ENCODE measurements at regions not wholly inside any gene's neighbourhood (a gene's known extent, or its start where the extent isn't known, plus 50 kb on each side); places are given as distances from the start of the nearest gene placed in this dataset.

DNA sequence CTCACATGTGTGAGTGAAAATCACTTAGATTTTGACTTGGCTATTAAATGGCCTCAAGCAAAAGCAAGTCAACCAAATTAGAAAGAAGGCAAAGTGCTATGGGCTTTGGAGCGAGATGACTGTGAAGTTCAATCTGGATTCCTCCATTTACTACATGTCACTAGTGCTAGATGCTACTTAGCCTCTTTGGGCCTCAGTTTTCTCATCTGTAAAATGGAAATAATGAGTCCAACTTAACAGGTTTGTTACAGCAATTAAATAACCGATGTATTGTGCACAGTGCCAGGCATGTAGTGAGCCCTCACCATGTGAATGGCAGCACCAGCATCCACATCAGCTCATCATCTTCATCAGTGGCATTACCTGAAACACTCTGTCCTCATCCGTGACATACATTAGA lies 376.3 kb downstream of the MTX2 start:
- no peak overlapping the region for H3K4me3 ChIP-seq
- H3K9ac ChIP-seq = no peak overlapping the region
- H3K36me3 ChIP-seq = no peaks in the 10 kb centered on the region
- peaks cover 0 to 20% (median 7%) of the 10 kb centered on the region in 11 experiments; a peak in 9 of 22 replicates for H3K27me3 ChIP-seq
- no peaks in the 10 kb centered on the region for H4K20me1 ChIP-seq
- no peak for TF ChIP-seq Cebpa-rat (IDR thresholded peaks at IDR 0.05)
- H3K9me3 ChIP-seq (replicated peaks in 1 of 11) = no peaks in the 10 kb centered on the region
- H3K27ac ChIP-seq = no peak overlapping the region
- no peak overlapping the region for H3K4me2 ChIP-seq
- peaks cover 0 to 6% (median 4%) of the 10 kb centered on the region in 10 experiments; a peak in 5 of 20 replicates for H3K4me1 ChIP-seq

DNA sequence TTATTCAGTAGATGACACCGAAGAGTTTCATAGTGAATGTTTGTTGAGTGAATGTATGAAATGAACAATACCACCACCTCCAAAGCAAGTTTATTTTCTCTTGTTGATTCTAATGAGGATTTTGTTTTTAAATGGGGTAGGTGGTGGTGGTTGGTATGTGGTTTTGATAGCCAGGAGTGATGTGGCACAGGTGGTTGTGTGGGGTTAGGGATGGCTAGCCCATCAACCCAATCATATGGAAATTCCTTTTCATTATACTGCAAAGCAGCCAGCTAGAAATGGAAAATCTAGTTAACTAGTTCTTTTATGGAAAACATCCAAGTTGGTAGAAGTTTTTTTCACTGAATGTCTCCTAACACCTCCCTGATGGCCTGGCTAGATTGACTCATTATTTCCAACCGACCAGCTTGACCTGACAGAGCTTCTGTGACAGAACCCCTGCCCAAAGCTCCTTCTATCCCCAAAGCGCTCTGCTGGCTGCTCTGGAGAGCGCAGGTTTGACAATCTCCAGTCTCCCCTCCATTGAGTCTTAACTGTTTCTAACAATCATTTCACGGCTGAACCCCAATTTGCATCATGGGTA lies 376.9 kb downstream of the MTX2 start:
- Histone ChIP-seq H3K9me3 (replicated peaks in 1 of 11) (no peaks in the 10 kb centered on the region), H3K27ac (no peak overlapping the region), H4K20me1 (no peaks in the 10 kb centered on the region), H3K9ac (no peak overlapping the region), H3K4me3 (no peak overlapping the region), H3K36me3 (no peaks in the 10 kb centered on the region), H3K4me2 (no peak overlapping the region), H3K4me1 (peaks cover 0 to 6% (median 4%) of the 10 kb centered on the region in 10 experiments; a peak in 5 of 20 replicates), H3K27me3 (peaks cover 0 to 16% (median 7%) of the 10 kb centered on the region in 11 experiments; a peak in 7 of 22 replicates)
- TF ChIP-seq Cebpa-rat (IDR thresholded peaks at IDR 0.05) = no peak

DNA sequence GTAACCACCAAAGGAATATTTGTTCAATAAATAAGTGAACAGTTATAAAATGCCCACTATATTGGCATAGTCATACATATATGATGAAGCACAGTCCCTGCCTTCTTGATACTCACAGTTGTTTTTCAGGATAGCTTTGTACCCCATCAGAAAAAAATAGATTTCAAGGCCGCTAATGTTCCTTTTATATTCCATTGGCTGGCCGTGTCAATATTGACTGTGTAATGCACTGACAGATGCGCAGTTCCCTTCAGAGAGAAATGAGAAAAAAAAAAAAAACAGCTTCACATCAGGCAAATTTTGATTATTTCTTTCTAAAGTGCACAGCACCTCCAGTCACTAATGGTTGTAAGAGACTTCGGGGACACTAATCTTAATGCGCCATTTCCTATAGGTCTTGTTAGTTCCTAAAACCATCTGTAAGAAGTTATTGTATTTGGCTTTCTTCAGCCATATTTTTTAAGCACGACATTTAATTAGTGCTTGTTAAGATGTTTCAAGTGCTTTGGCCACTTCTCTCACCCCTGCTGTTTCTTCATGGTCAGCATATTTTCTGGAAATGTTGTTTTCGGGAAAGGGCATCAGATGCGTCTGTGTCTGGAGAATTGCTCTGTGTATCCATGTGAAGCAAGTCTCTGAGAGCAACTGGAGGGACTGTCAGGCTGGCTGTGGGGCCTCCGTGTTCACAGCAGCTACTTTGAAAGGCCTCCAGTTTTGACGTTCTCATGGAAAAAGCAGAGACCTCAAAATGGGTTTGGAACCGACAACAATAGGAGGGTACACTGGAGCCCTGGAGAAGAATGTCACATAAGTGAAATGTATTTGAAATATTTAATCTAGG lies 378.3 kb downstream of the MTX2 start:
- H3K9me3 ChIP-seq (replicated peaks in 1 of 11) = no peaks in the 10 kb centered on the region
- no peak overlapping the region for H3K4me2 ChIP-seq
- H3K27ac ChIP-seq = no peak overlapping the region
- no peaks in the 10 kb centered on the region for H4K20me1 ChIP-seq
- no peak for TF ChIP-seq Cebpa-rat (IDR thresholded peaks at IDR 0.05)
- peaks cover 0 to 6% (median 4%) of the 10 kb centered on the region in 10 experiments; a peak in 5 of 20 replicates for H3K4me1 ChIP-seq
- H3K27me3 ChIP-seq = peaks cover 0 to 16% (median 7%) of the 10 kb centered on the region in 11 experiments; a peak in 7 of 22 replicates
- H3K9ac ChIP-seq = no peak overlapping the region
- H3K36me3 ChIP-seq = no peaks in the 10 kb centered on the region
- no peak overlapping the region for H3K4me3 ChIP-seq

DNA sequence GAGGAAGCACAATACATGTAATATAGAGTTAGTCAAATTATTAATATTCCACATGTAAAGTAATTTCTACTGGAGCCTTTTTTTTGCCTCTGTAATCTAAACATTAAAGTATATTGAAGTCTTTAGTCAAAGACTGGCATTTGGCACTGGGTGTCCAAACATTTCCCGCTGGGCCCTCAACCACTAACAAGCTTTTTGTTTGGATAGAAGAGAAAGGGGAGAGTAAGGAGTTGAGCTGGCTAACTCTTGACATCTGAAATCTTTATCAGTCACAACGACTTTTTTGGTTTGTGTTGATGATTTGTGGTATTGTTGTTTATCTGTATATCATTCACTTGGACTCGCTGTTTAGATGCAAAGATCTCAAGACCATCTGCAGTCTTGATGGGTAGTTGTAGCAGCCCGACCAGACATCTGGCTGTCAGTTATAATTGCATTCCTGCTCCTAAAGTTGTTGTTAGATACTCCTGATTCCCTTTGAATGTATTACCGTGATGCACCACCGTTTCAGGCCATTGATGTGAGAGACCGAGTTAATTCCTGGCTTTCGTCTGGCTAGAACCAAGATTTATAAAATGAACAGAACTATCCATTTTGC lies 379.6 kb downstream of the MTX2 start:
- Histone ChIP-seq H3K9ac (no peak overlapping the region), H3K27me3 (peaks cover 0 to 6% (median 3%) of the 10 kb centered on the region in 11 experiments; a peak in 6 of 22 replicates), H3K27ac (no peak overlapping the region), H3K4me3 (no peak overlapping the region), H4K20me1 (no peaks in the 10 kb centered on the region), H3K4me2 (no peak overlapping the region), H3K36me3 (no peaks in the 10 kb centered on the region), H3K4me1 (peaks cover 0 to 2% (median under 1%) of the 10 kb centered on the region in 10 experiments; a peak in 5 of 20 replicates), H3K9me3 (replicated peaks in 1 of 11) (no peaks in the 10 kb centered on the region)
- no peak for TF ChIP-seq Cebpa-rat (IDR thresholded peaks at IDR 0.05)

DNA sequence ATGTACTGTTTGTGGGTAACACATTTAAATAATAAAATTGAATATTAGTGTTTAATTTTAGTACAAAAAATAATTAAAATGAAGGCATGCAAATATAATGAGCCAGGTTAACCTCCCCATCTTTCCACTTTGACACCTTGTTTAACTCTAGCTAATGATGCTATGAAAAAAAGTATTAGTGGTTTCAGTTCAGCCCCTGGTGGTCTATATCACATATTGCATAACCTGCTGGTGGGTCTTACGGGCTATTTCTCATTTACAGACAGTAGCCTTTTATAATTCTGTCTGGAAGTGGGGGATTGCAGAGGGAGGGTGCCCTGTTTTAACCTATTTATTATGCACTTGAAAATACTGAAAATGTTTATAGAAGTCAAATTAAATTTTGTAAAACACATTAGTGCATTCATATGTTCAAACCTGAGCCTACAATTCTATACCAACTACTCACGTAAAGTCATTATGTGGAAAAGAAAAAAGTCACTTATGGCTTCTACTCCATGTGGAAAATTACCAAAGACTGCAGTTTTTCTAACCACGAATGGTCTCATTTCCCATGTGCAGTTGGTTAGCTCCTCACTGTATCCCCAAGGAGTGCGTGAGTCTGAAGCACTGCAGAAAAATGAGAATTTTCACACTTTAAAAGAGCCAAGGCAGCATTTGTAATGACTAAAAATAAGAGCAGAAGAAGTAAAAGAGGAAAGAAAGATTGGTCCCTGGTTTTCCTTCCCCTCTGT lies 381.0 kb downstream of the MTX2 start:
- TF ChIP-seq Cebpa-rat (IDR thresholded peaks at IDR 0.05) = peak in 1 of 11 experiments; percentile 8; a peak in 1 of 22 replicates
- H3K27ac ChIP-seq = no peak overlapping the region
- no peaks in the 10 kb centered on the region for H3K9me3 ChIP-seq (replicated peaks in 1 of 11)
- H3K9ac ChIP-seq = no peak overlapping the region
- H3K4me3 ChIP-seq = no peak overlapping the region
- no peak overlapping the region for H3K4me2 ChIP-seq
- H3K27me3 ChIP-seq = no peaks in the 10 kb centered on the region
- H3K4me1 ChIP-seq = no peaks in the 10 kb centered on the region
- H4K20me1 ChIP-seq = no peaks in the 10 kb centered on the region
- no peaks in the 10 kb centered on the region for H3K36me3 ChIP-seq

DNA sequence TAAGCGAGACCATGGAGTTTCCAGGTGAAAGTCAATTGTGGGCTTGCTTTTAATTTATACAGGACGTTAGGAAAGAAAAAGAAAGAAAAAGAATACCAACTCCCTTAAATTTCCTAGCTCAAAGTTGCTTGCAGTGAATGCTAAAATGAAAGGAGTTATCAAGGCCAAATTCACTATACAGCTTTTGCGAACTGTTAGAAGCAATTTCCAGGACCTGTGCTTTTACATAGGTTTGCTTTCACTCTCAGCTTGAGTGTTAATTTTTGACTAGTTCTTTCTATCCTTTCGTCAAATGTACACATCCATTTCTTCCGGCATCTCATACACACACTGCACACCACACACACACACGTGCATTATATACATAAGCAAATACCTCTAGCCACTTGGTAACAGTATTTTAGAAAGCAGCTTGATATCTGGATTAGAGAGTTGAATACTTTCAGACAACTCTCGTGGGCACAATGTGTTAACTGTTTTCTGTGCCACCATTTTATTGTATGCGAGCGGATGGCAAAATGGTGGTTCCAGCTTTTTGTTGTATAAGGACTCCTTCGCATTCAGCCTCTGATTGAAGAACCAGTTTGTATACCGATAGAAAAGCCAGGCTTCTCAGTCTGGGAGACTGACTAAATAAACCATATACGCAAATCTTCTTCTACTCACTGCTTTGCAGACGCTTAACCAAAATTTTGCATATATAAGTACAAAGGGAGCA lies 381.8 kb downstream of the MTX2 start:
- Histone ChIP-seq H3K36me3 (no peaks in the 10 kb centered on the region), H3K4me3 (no peak overlapping the region), H3K9me3 (replicated peaks in 1 of 11) (no peaks in the 10 kb centered on the region), H4K20me1 (no peaks in the 10 kb centered on the region), H3K27me3 (no peaks in the 10 kb centered on the region), H3K27ac (no peak overlapping the region), H3K9ac (no peak overlapping the region), H3K4me2 (no peak overlapping the region), H3K4me1 (no peaks in the 10 kb centered on the region)
- TF ChIP-seq Cebpa-rat (IDR thresholded peaks at IDR 0.05) = no peak

DNA sequence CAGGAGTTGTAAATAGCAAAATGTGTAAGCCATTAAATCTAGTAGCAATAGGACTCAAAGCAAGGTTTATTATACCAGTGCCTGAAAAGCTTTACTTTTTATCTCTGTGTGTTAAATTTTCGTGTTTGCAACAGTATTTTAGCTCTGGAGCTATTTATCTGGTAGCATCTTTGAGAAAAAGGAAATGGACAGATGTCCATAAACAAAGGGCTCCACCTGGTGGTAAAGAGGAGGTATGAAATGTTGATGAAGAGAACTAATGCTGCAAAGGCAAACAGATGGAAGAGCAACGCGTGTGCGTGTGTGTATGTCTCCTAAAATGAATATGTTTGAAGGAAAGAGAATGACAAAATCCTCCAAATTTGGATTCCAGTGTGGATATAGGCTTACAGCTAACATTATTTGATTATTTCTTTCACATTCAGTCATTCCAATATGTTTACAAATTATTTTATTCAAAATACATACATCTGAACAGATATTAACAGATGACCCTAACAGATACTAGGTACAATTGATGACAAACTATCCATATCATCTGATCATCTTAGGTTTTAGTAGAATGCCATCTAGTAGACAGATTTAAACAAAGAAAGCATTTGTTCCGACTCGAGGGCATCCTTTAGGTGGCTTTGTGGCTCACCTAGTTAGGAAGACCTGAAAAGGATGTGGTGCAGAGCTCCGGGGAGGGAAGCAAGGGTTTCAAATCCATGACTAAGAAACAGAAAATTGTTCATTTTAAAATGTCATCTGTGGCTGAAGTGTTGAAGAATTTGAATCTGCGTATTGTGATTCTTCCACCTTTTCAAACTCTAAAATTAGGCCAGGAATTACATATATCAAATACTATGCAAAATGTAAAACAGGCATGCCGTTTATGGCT lies 383.3 kb downstream of the MTX2 start:
- Histone ChIP-seq H3K9ac (no peak overlapping the region), H4K20me1 (no peaks in the 10 kb centered on the region), H3K27ac (no peak overlapping the region), H3K4me1 (no peaks in the 10 kb centered on the region), H3K4me3 (no peak overlapping the region), H3K36me3 (no peaks in the 10 kb centered on the region), H3K9me3 (replicated peaks in 1 of 11) (no peaks in the 10 kb centered on the region), H3K27me3 (no peaks in the 10 kb centered on the region), H3K4me2 (no peak overlapping the region)
- TF ChIP-seq Cebpa-rat (IDR thresholded peaks at IDR 0.05) = no peak
